RWPE2 (cell line): ENCODE measurements at regions not wholly inside any gene's neighbourhood (a gene's known extent, or its start where the extent isn't known, plus 50 kb on each side); places are given as distances from the start of the nearest gene placed in this dataset.
"Not testable (repeated sequence)": the region's sequence is repeated elsewhere in the genome, so short reads cannot be mapped to it uniquely, and the experiment has no call there.

Source experiments
- ATAC-seq: fragments of 200-7000 bp; cut with Tn5 transposase; 3 replicates; pipeline ENCODE4 v1.9.1; 2021; ENCODE audit warnings: low read depth
- DNase-seq: peaks from one replicate; pipeline ENCODE4 v3.0.0-alpha.2; 2020; ENCODE audit warnings: low spot score
- H3K27ac ChIP-seq: fragments of 450-650 bp; 2 replicates; pipeline ENCODE4 v1.5.1; 2017; ENCODE audit warnings: mild to moderate bottlenecking; ENCODE audit not compliant: poor library complexity, severe bottlenecking
- H3K27me3 ChIP-seq: fragments of 250-450 bp; sonication (Bioruptor Pico); 2 replicates; pipeline ENCODE4 v1.5.1; 2021; ENCODE audit warnings: mild to moderate bottlenecking, moderate library complexity; ENCODE audit not compliant: insufficient read depth, poor library complexity, severe bottlenecking
- H3K36me3 ChIP-seq: fragments of 250-450 bp; sonication (Bioruptor Pico); 2 replicates; pipeline ENCODE4 v1.5.1; 2020; ENCODE audit warnings: low read depth, mild to moderate bottlenecking, moderate library complexity
- H3K4me1 ChIP-seq: fragments of 250-450 bp; sonication (Bioruptor Pico); 2 replicates; pipeline ENCODE4 v1.5.1; 2021; ENCODE audit warnings: mild to moderate bottlenecking, moderate library complexity; ENCODE audit not compliant: insufficient read depth, poor library complexity, severe bottlenecking
- H3K4me3 ChIP-seq: fragments of 250-450 bp; sonication (Bioruptor Pico); 2 replicates; pipeline ENCODE4 v1.5.1; 2021; ENCODE audit warnings: mild to moderate bottlenecking, moderate library complexity; ENCODE audit not compliant: severe bottlenecking
- H3K9me3 ChIP-seq: fragments of 250-450 bp; sonication (Bioruptor Pico); 2 replicates; pipeline ENCODE4 v1.5.1; 2021; ENCODE audit warnings: mild to moderate bottlenecking, moderate library complexity; ENCODE audit not compliant: severe bottlenecking
- CTCF ChIP-seq: fragments of 450-650 bp; IDR thresholded peaks from one replicate; pipeline ENCODE4 v1.5.1; 2017; ENCODE audit warnings: mild to moderate bottlenecking, moderate library complexity; ENCODE audit not compliant: poor library complexity, severe bottlenecking

- not testable (repeated sequence) for H3K4me3 ChIP-seq, H3K9me3 ChIP-seq
Measured at GRCh38 chr14:106722813-106723687, 1196.7 kb downstream of the TMEM121 start.

GRCh38 chr14:106727962-106728361 is 1201.6 kb downstream of the TMEM121 start:
- not testable (repeated sequence) for ATAC-seq, DNase-seq, H3K27ac ChIP-seq

More at GRCh38 chr14:106722813-106723687, 1196.7 kb downstream of the TMEM121 start:
- not testable (repeated sequence) for H3K27me3 ChIP-seq, H3K36me3 ChIP-seq, H3K27ac ChIP-seq, H3K4me1 ChIP-seq, ATAC-seq, DNase-seq

GRCh38 chr14:106728611-106729010 is 1202.2 kb downstream of the TMEM121 start:
- no peak for TF ChIP-seq CTCF
- no peak for DNase-seq
- no peaks in the 10 kb centered on the region for H3K27me3 ChIP-seq
- no peak overlapping the region for H3K4me3 ChIP-seq
- no peaks in the 10 kb centered on the region for H3K4me1 ChIP-seq
- no peak for ATAC-seq
- H3K36me3 ChIP-seq, result no peaks in the 10 kb centered on the region
- no peaks in the 10 kb centered on the region for H3K9me3 ChIP-seq
- no peak overlapping the region for H3K27ac ChIP-seq

More at GRCh38 chr14:106727962-106728361, 1201.6 kb downstream of the TMEM121 start:
- not testable (repeated sequence) for H3K4me1 ChIP-seq, H3K9me3 ChIP-seq, H3K27me3 ChIP-seq, H3K4me3 ChIP-seq, H3K36me3 ChIP-seq

GRCh38 chr14:106729551-106729950 is 1203.2 kb downstream of the TMEM121 start:
- Histone ChIP-seq H3K36me3 (no peaks in the 10 kb centered on the region), H3K4me3 (no peak overlapping the region), H3K9me3 (no peaks in the 10 kb centered on the region), H3K27me3 (no peaks in the 10 kb centered on the region), H3K4me1 (no peaks in the 10 kb centered on the region), H3K27ac (no peak overlapping the region)
- no peak for TF ChIP-seq CTCF
- no peak for ATAC-seq
- no peak for DNase-seq

- H3K9me3 ChIP-seq, result no peaks in the 10 kb centered on the region
- no peak for DNase-seq
- no peak for TF ChIP-seq CTCF
- H3K27ac ChIP-seq, result no peak overlapping the region
- no peak for ATAC-seq
- H3K36me3 ChIP-seq, result no peaks in the 10 kb centered on the region
- no peaks in the 10 kb centered on the region for H3K27me3 ChIP-seq
- no peak overlapping the region for H3K4me3 ChIP-seq
- no peaks in the 10 kb centered on the region for H3K4me1 ChIP-seq
Measured at GRCh38 chr14:106733771-106734170, 1207.4 kb downstream of the TMEM121 start.

GRCh38 chr14:106737021-106737420 is 1210.6 kb downstream of the TMEM121 start:
- Histone ChIP-seq H3K36me3 (no peaks in the 10 kb centered on the region), H3K4me1 (no peaks in the 10 kb centered on the region), H3K9me3 (no peaks in the 10 kb centered on the region), H3K4me3 (no peak overlapping the region), H3K27me3 (no peaks in the 10 kb centered on the region), H3K27ac (no peak overlapping the region)
- no peak for TF ChIP-seq CTCF
- no peak for ATAC-seq
- DNase-seq, result no peak
